GM23338 (cell line): ENCODE measurements at regions not wholly inside any gene's neighbourhood (a gene's known extent, or its start where the extent isn't known, plus 50 kb on each side); places are given as distances from the start of the nearest gene placed in this dataset.

Source experiments
- CTCF ChIP-seq, 2 experiments: fragments of 200-600 bp in 1 of 2; sonication (generic) in 1 of 2; conservative IDR thresholded peaks; 2 replicates each; pipeline versions ENCODE4 v1.5.1 to v1.6.1; 2016 to 2017; ENCODE audit warnings: antibody characterized with exemption in 2 of 2, low read depth in 2 of 2, mild to moderate bottlenecking in 2 of 2, moderate library complexity in 1 of 2
- EZH2 ChIP-seq: fragments of 200-600 bp; sonication (generic); IDR thresholded peaks from one replicate; pipeline ENCODE4 v1.8.0; 2017; ENCODE audit warnings: antibody characterized with exemption, mild to moderate bottlenecking, low read depth; ENCODE audit not compliant: unreplicated experiment
- EZH2phosphoT487 ChIP-seq: fragments of 200-600 bp; sonication (generic); IDR thresholded peaks from one replicate; pipeline ENCODE4 v1.8.1; 2018; ENCODE audit warnings: antibody characterized with exemption; ENCODE audit not compliant: unreplicated experiment
- REST ChIP-seq: IDR thresholded peaks from one replicate; pipeline ENCODE4 v1.6.1; 2018; ENCODE audit warnings: antibody characterized with exemption; ENCODE audit not compliant: unreplicated experiment
- STAT1 ChIP-seq: IDR thresholded peaks from one replicate; pipeline ENCODE4 v1.6.1; 2016; ENCODE audit warnings: antibody characterized with exemption; ENCODE audit not compliant: unreplicated experiment
- ZNF331 ChIP-seq: fragments of 250-450 bp; sonication (Bioruptor Pico); IDR thresholded peaks from 2 replicates; pipeline ENCODE4 v1.5.0; 2020; ENCODE audit warnings: low read depth, mild to moderate bottlenecking, moderate library complexity

GRCh38 chr18:22257022-22257543, 87.7 kb downstream of the GATA6 start:
- TF ChIP-seq REST: no peak
- no peak for TF ChIP-seq CTCF (conservative IDR thresholded peaks at IDR 0.05; ENCODE audit: low read depth in 2 of 2)
- no peak for TF ChIP-seq ZNF331 (CRISPR knock-in tag)
- TF ChIP-seq EZH2: no peak
- TF ChIP-seq STAT1: no peak
- no peak for TF ChIP-seq EZH2phosphoT487
